Endothelial cell of umbilical vein (primary cell): ENCODE measurements at regions not wholly inside any gene's neighbourhood (a gene's known extent, or its start where the extent isn't known, plus 50 kb on each side); places are given as distances from the start of the nearest gene placed in this dataset.

Experiments used
- EZH2 ChIP-seq: IDR thresholded peaks from 2 replicates; pipeline ENCODE4 v1.6.1; 2012; ENCODE audit warnings: borderline replicate concordance, low read depth, mild to moderate bottlenecking, moderate library complexity, low read length, inconsistent platforms; ENCODE audit not compliant: severe bottlenecking
- POLR2A ChIP-seq: IDR thresholded peaks from 2 replicates; pipeline ENCODE4 v1.6.1; 2012; ENCODE audit warnings: low read depth, mild to moderate bottlenecking, control low read depth, low read length
- POLR2AphosphoS5 ChIP-seq: IDR thresholded peaks from 2 replicates; pipeline ENCODE4 v1.6.1; 2012; ENCODE audit warnings: low read depth, mild to moderate bottlenecking, control low read depth, low read length, moderate library complexity; ENCODE audit not compliant: insufficient read depth
- TF ChIP-seq, protein P1 (sequence below), 2 donors: IDR thresholded peaks; 1 replicate in 1 of 2; 2 replicates in 1 of 2; pipeline ENCODE4 v1.5.1; 2011; ENCODE audit warnings: low read length in 2 of 2, mild to moderate bottlenecking in 2 of 2, moderate library complexity in 2 of 2, control low read depth in 1 of 2, inconsistent platforms in 1 of 2, low read depth in 1 of 2; ENCODE audit not compliant: insufficient read depth in 1 of 2; ENCODE audit errors: extremely low read depth in 1 of 2

DNA sequence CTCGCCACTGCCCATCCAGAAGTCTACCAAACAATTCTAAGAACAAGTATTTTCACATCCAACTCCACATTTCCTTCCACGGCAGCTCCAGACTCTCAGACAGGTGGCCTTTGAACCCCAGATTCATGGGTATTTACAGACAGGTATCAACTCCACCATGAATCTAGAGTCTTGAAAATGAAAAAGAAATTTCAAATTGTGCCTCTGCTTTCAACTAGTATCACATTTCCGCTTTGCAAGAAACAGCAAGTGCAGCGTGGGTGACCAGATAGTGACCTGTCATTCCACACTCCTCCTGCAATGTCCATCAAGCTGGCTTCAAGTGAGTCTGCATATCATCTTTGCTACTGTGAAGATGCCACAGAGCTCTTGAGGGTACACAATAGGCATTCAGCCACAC, 232.4 kb upstream of the RPL38 start:
- TF ChIP-seq POLR2AphosphoS5 (no peak), EZH2 (no peak), POLR2A (no peak)
- TF ChIP-seq, protein P1, sequence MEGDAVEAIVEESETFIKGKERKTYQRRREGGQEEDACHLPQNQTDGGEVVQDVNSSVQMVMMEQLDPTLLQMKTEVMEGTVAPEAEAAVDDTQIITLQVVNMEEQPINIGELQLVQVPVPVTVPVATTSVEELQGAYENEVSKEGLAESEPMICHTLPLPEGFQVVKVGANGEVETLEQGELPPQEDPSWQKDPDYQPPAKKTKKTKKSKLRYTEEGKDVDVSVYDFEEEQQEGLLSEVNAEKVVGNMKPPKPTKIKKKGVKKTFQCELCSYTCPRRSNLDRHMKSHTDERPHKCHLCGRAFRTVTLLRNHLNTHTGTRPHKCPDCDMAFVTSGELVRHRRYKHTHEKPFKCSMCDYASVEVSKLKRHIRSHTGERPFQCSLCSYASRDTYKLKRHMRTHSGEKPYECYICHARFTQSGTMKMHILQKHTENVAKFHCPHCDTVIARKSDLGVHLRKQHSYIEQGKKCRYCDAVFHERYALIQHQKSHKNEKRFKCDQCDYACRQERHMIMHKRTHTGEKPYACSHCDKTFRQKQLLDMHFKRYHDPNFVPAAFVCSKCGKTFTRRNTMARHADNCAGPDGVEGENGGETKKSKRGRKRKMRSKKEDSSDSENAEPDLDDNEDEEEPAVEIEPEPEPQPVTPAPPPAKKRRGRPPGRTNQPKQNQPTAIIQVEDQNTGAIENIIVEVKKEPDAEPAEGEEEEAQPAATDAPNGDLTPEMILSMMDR (IDR thresholded peaks at IDR 0.05; ENCODE audit: extremely low read depth in 1 of 2, insufficient read depth in 1 of 2, low read depth in 1 of 2, low read length in 2 of 2), result no peak
